ENCODE measurements at regions not wholly inside any gene's neighbourhood (a gene's known extent, or its start where the extent isn't known, plus 50 kb on each side); places are given as distances from the start of the nearest gene placed in this dataset.

DNA sequence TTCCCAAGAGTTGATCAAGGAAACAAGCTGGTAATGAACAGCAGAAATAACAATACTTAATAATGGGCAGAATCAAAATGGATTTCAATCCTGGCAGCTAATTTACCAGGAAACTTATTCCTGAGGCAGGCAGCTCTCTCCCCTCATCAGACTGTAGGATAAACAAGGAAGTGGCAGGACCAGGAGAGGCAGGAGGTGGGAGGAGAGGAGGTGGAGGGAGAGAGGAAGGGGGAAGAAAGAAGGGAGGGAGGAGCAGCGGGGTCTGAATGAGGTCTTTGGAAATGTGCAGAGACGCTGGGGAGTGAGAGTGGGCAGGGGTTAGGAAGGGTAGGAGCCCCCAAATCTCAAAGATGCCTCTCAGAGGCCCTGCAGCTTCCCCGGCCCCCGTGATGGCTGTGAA lies 231.5 kb downstream of the BCOR start:
- Histone ChIP-seq H3K27ac (ENCODE audit: low read depth, low read length) (no peak overlapping the region), H3K9me3 (ENCODE audit: insufficient read depth, low read depth, low read length) (no peaks in the 10 kb centered on the region), H3K4me1 (ENCODE audit: insufficient read depth, low read length) (0 out of 2 replicates have a peak, but pooled peaks cover 4% of the 10 kb centered on the region), H3K4me3 (ENCODE audit: low read length) (no peak overlapping the region), H3K9ac (ENCODE audit: low read depth, low read length) (no peak overlapping the region), H3K36me3 (ENCODE audit: insufficient read depth, low read length) (no peaks in the 10 kb centered on the region), H3K27me3 (ENCODE audit: insufficient read depth, low read length) (no peaks in the 10 kb centered on the region)
- 36% methylated on average over 4 of the region's 4 CpGs for WGBS

- Histone ChIP-seq H3K36me3 (ENCODE audit: insufficient read depth, low read length) (no peaks in the 10 kb centered on the region), H3K9me3 (ENCODE audit: insufficient read depth, low read depth, low read length) (no peaks in the 10 kb centered on the region), H3K27me3 (ENCODE audit: insufficient read depth, low read length) (no peaks in the 10 kb centered on the region), H3K27ac (ENCODE audit: low read depth, low read length) (no peak overlapping the region), H3K4me1 (ENCODE audit: insufficient read depth, low read length) (no peaks in the 10 kb centered on the region), H3K9ac (ENCODE audit: low read depth, low read length) (no peak overlapping the region), H3K4me3 (ENCODE audit: low read length) (no peak overlapping the region)
- WGBS: 81% methylated on average over 4 of the region's 7 CpGs
Measured at GRCh38 chrX:39869846-39870601, 227.7 kb downstream of the BCOR start.

DNA sequence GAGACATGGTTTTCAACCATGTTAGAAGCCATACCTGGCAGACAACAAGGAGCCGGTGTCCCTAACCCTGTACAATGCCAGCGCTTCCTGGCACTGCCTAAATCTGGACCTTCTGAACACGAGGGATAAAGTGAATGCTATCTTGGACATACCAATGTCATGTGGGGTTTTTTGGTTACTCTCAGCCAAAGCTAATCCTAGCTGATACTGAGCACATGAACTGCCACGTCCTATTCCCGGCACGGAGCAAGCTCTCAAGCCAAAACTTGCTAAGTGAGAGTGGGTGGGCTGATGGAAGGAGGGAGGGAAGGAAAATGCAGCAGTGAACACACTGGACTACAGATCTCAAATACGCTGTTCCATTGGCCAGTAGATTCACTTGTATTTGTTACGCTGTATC lies 226.1 kb downstream of the BCOR start:
- no peaks in the 10 kb centered on the region for H3K36me3 ChIP-seq (ENCODE audit: insufficient read depth, low read length)
- no peak overlapping the region for H3K9ac ChIP-seq (ENCODE audit: low read depth, low read length)
- H3K4me1 ChIP-seq (ENCODE audit: insufficient read depth, low read length): no peaks in the 10 kb centered on the region
- 77% methylated on average over 7 of the region's 8 CpGs for WGBS
- H3K27me3 ChIP-seq (ENCODE audit: insufficient read depth, low read length): no peaks in the 10 kb centered on the region
- H3K4me3 ChIP-seq (ENCODE audit: low read length): no peak overlapping the region
- H3K9me3 ChIP-seq (ENCODE audit: insufficient read depth, low read depth, low read length): no peaks in the 10 kb centered on the region
- H3K27ac ChIP-seq (ENCODE audit: low read depth, low read length): no peak overlapping the region

GRCh38 chrX:39873117-39873516 lies 224.6 kb downstream of the BCOR start:
- Histone ChIP-seq H3K9me3 (ENCODE audit: insufficient read depth, low read depth, low read length) (no peaks in the 10 kb centered on the region), H3K4me1 (ENCODE audit: insufficient read depth, low read length) (no peaks in the 10 kb centered on the region), H3K9ac (ENCODE audit: low read depth, low read length) (no peak overlapping the region), H3K27ac (ENCODE audit: low read depth, low read length) (no peak overlapping the region), H3K36me3 (ENCODE audit: insufficient read depth, low read length) (no peaks in the 10 kb centered on the region), H3K4me3 (ENCODE audit: low read length) (no peak overlapping the region), H3K27me3 (ENCODE audit: insufficient read depth, low read length) (no peaks in the 10 kb centered on the region)
- 88% methylated on average over 5 of the region's 5 CpGs for WGBS

DNA sequence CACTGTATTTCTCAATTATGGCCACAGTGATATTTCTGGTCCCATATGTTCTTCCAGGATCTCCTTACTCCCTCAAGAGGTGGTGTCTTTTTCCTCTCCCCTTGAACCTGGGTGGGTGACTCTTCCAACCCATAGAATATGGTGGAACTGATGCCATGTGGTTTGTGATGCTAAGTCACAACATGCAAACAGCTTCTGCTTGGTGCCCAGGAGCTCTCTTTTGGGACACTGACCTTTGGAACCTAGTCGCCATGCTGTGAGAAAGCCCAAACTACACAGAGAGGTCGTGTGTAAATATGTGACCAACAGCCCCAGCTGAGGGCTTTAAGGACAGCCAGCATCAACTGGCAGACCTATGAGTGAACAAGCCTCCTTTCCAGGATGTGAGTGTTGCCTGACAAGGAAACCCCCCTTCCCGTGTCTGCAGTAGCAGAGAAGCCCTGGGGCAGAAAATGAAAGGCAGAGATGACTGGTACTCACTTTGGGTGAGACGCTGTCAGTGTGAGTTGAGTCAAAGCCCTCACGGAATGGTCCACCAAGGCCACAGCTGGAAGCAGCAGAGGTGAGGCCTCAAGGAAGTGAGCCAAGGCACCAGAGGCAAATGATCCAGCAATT lies 223.4 kb downstream of the BCOR start:
- no peaks in the 10 kb centered on the region for H3K36me3 ChIP-seq (ENCODE audit: insufficient read depth, low read length)
- H3K4me3 ChIP-seq (ENCODE audit: low read length): no peak overlapping the region
- H3K9me3 ChIP-seq (ENCODE audit: insufficient read depth, low read depth, low read length): no peaks in the 10 kb centered on the region
- 92% methylated on average over 5 of the region's 5 CpGs for WGBS
- H3K27me3 ChIP-seq (ENCODE audit: insufficient read depth, low read length): no peaks in the 10 kb centered on the region
- H3K27ac ChIP-seq (ENCODE audit: low read depth, low read length): no peak overlapping the region
- no peaks in the 10 kb centered on the region for H3K4me1 ChIP-seq (ENCODE audit: insufficient read depth, low read length)
- H3K9ac ChIP-seq (ENCODE audit: low read depth, low read length): no peak overlapping the region

GRCh38 chrX:39875834-39876628 lies 221.7 kb downstream of the BCOR start:
- H3K4me3 ChIP-seq (ENCODE audit: low read length): no peak overlapping the region
- H3K4me1 ChIP-seq (ENCODE audit: insufficient read depth, low read length): no peaks in the 10 kb centered on the region
- no peak overlapping the region for H3K27ac ChIP-seq (ENCODE audit: low read depth, low read length)

GRCh38 chrX:39877905-39878304 lies 219.9 kb downstream of the BCOR start:
- Histone ChIP-seq H3K9ac (ENCODE audit: low read depth, low read length) (no peak overlapping the region), H3K4me1 (ENCODE audit: insufficient read depth, low read length) (no peaks in the 10 kb centered on the region), H3K36me3 (ENCODE audit: insufficient read depth, low read length) (no peaks in the 10 kb centered on the region), H3K27me3 (ENCODE audit: insufficient read depth, low read length) (no peaks in the 10 kb centered on the region), H3K27ac (ENCODE audit: low read depth, low read length) (no peak overlapping the region), H3K4me3 (ENCODE audit: low read length) (no peak overlapping the region), H3K9me3 (ENCODE audit: insufficient read depth, low read depth, low read length) (no peaks in the 10 kb centered on the region)
- WGBS: 60% methylated on average over 17 of the region's 18 CpGs

More at GRCh38 chrX:39875834-39876628, 221.7 kb downstream of the BCOR start:
- H3K9me3 ChIP-seq (ENCODE audit: insufficient read depth, low read depth, low read length): no peaks in the 10 kb centered on the region
- H3K36me3 ChIP-seq (ENCODE audit: insufficient read depth, low read length): no peaks in the 10 kb centered on the region
- no peak overlapping the region for H3K9ac ChIP-seq (ENCODE audit: low read depth, low read length)
- no peaks in the 10 kb centered on the region for H3K27me3 ChIP-seq (ENCODE audit: insufficient read depth, low read length)
- WGBS: 81% methylated on average over 11 of the region's 15 CpGs

DNA sequence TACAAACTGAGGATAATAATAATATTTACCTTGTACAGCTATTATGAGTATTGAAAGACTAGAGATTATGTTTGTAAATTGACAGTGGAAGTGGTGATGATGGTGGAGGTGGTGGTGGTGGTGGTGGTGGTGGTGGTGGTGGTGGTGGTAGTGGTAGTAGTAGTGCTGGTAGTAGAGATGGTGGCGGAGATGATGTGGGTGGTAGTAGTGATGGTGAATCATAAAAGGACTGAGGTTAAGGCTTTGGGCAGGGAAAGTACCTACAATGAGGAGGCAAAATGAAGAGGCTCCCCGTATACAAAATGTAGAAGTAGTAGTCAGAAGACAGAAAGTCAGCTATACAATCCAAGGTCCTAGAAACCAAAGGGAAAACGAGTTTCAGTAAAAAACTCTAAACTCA lies 214.1 kb downstream of the BCOR start:
- H3K9me3 ChIP-seq (ENCODE audit: insufficient read depth, low read depth, low read length): no peaks in the 10 kb centered on the region
- 95% methylated on average over 3 of the region's 3 CpGs for WGBS
- no peak overlapping the region for H3K27ac ChIP-seq (ENCODE audit: low read depth, low read length)
- no peaks in the 10 kb centered on the region for H3K36me3 ChIP-seq (ENCODE audit: insufficient read depth, low read length)
- no peaks in the 10 kb centered on the region for H3K4me1 ChIP-seq (ENCODE audit: insufficient read depth, low read length)
- no peak overlapping the region for H3K9ac ChIP-seq (ENCODE audit: low read depth, low read length)
- H3K27me3 ChIP-seq (ENCODE audit: insufficient read depth, low read length): no peaks in the 10 kb centered on the region
- H3K4me3 ChIP-seq (ENCODE audit: low read length): no peak overlapping the region

DNA sequence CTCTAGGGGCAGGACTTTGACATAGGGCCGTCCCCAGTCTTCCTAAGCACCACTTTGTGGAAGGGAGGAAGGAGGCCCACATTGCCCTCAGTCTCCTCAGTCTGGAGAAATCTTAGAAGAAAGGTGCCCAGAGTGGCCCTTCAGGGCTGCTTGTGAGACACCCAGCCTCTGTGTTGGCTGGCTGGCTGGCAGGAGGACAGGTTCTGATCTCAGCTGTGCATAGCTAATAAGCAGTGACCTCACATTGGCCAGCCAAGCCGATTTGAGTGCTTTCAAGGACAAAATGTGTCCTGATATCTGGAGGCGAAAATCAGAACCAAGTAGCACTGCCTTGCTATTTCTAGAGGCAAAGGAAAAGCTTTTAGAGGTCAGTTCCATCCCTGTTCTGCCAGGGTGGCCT lies 211.5 kb downstream of the BCOR start:
- H3K36me3 ChIP-seq (ENCODE audit: insufficient read depth, low read length): no peaks in the 10 kb centered on the region
- WGBS: 93% methylated on average over 2 of the region's 3 CpGs
- H3K9me3 ChIP-seq (ENCODE audit: insufficient read depth, low read depth, low read length): no peaks in the 10 kb centered on the region
- H3K9ac ChIP-seq (ENCODE audit: low read depth, low read length): no peak overlapping the region
- no peaks in the 10 kb centered on the region for H3K27me3 ChIP-seq (ENCODE audit: insufficient read depth, low read length)
- H3K4me1 ChIP-seq (ENCODE audit: insufficient read depth, low read length): no peaks in the 10 kb centered on the region
- H3K27ac ChIP-seq (ENCODE audit: low read depth, low read length): no peak overlapping the region
- no peak overlapping the region for H3K4me3 ChIP-seq (ENCODE audit: low read length)

DNA sequence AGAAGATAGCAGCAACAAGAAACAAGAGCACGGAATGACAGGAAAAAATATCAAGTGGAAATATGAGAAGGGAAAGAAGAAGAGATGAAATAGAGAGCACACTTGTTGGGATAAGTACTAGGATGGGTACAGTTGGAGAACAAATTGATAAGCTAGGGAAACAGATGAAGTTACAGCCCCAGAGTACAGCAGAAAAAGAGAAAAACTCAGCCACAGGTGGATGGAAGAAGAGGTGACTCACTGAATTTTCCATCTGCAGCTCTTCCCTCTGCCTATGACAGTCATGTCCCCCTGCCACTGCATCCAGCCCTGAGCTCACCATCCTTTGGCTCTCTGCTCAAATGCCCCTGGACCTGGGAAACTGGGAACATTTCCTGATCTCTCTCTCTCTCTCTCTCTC lies 209.0 kb downstream of the BCOR start:
- Histone ChIP-seq H3K36me3 (ENCODE audit: insufficient read depth, low read length) (no peaks in the 10 kb centered on the region), H3K9ac (ENCODE audit: low read depth, low read length) (no peak overlapping the region), H3K4me3 (ENCODE audit: low read length) (no peak overlapping the region), H3K27ac (ENCODE audit: low read depth, low read length) (no peak overlapping the region), H3K4me1 (ENCODE audit: insufficient read depth, low read length) (no peaks in the 10 kb centered on the region), H3K27me3 (ENCODE audit: insufficient read depth, low read length) (no peaks in the 10 kb centered on the region), H3K9me3 (ENCODE audit: insufficient read depth, low read depth, low read length) (no peaks in the 10 kb centered on the region)
- WGBS: 100% methylated on average over 1 of the region's 1 CpG

- no peaks in the 10 kb centered on the region for H3K4me1 ChIP-seq (ENCODE audit: insufficient read depth, low read length)
- H3K9ac ChIP-seq (ENCODE audit: low read depth, low read length): no peak overlapping the region
- H3K27me3 ChIP-seq (ENCODE audit: insufficient read depth, low read length): no peaks in the 10 kb centered on the region
- H3K27ac ChIP-seq (ENCODE audit: low read depth, low read length): no peak overlapping the region
- no peak overlapping the region for H3K4me3 ChIP-seq (ENCODE audit: low read length)
- WGBS: 90% methylated on average over 1 of the region's 1 CpG
- H3K36me3 ChIP-seq (ENCODE audit: insufficient read depth, low read length): no peaks in the 10 kb centered on the region
- H3K9me3 ChIP-seq (ENCODE audit: insufficient read depth, low read depth, low read length): no peaks in the 10 kb centered on the region
Measured at GRCh38 chrX:39889704-39890103, 208.1 kb downstream of the BCOR start.

Data from HUES64 (cell line).